ENCODE measurements at regions not wholly inside any gene's neighbourhood (a gene's known extent, or its start where the extent isn't known, plus 50 kb on each side); places are given as distances from the start of the nearest gene placed in this dataset.

DNA sequence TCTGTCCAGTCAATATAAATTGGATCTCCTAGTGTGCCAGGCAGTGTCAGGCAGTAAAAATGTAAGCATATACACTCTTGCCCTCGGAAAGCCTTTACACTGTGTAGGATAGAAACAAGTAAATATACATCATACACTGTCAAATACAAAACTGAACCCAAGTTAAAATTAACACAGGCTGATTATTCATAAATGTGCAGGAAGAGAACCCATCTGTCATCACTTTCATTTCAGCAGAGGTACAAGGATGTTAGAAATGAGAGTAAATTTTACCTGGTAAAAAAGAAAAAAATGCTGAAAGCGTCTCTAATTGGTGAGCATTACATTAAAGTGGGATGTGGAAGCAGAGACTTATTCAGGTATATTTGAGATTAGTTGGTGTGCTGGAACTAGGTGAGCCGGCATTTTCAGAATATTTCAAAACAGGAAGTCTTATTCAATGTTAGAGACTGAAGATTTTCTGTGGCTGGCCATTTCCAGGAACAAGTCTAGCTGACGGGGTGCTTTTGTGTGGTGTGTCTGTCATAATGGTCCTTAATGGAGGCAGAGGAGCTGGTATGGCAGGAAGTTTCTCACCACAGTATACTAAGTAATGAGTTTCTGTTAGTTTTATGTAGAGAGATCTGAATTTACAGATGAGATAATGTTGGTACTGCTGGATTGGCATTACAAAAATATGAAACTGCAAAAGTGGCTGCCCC is 192.6 kb downstream of the CASP12 start:
- TF ChIP-seq POLR2A (IDR thresholded peaks at IDR 0.05) (no peak), EP300 (IDR thresholded peaks at IDR 0.05) (no peak), POLR2AphosphoS5 (IDR thresholded peaks at IDR 0.05) (no peak)
- TF ChIP-seq, protein P1, sequence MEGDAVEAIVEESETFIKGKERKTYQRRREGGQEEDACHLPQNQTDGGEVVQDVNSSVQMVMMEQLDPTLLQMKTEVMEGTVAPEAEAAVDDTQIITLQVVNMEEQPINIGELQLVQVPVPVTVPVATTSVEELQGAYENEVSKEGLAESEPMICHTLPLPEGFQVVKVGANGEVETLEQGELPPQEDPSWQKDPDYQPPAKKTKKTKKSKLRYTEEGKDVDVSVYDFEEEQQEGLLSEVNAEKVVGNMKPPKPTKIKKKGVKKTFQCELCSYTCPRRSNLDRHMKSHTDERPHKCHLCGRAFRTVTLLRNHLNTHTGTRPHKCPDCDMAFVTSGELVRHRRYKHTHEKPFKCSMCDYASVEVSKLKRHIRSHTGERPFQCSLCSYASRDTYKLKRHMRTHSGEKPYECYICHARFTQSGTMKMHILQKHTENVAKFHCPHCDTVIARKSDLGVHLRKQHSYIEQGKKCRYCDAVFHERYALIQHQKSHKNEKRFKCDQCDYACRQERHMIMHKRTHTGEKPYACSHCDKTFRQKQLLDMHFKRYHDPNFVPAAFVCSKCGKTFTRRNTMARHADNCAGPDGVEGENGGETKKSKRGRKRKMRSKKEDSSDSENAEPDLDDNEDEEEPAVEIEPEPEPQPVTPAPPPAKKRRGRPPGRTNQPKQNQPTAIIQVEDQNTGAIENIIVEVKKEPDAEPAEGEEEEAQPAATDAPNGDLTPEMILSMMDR (IDR thresholded peaks at IDR 0.05): no peak
